Vagina (tissue), 2 donors: ENCODE measurements at regions not wholly inside any gene's neighbourhood (a gene's known extent, or its start where the extent isn't known, plus 50 kb on each side); places are given as distances from the start of the nearest gene placed in this dataset.

Experiments used
- POLR2AphosphoS5 ChIP-seq, 2 donors: sonication (generic); formaldehyde crosslinking; IDR thresholded peaks; one replicate each; pipeline ENCODE4 v1.9.0; 2017; ENCODE audit warnings: antibody characterized with exemption in 2 of 2, mild to moderate bottlenecking in 2 of 2, low read depth in 1 of 2; ENCODE audit not compliant: insufficient read depth in 1 of 2
- TF ChIP-seq, protein P1 (sequence below), 3 experiments: fragments of 450-650 bp in 2 of 3; fragments of 200-600 bp in 1 of 3; sonication (generic) in 1 of 3; IDR thresholded peaks; one replicate each; pipeline ENCODE4 v1.5.1; 2017 to 2019; ENCODE audit warnings: antibody characterized with exemption in 3 of 3, mild to moderate bottlenecking in 2 of 3, moderate library complexity in 2 of 3

- TF ChIP-seq, protein P1, sequence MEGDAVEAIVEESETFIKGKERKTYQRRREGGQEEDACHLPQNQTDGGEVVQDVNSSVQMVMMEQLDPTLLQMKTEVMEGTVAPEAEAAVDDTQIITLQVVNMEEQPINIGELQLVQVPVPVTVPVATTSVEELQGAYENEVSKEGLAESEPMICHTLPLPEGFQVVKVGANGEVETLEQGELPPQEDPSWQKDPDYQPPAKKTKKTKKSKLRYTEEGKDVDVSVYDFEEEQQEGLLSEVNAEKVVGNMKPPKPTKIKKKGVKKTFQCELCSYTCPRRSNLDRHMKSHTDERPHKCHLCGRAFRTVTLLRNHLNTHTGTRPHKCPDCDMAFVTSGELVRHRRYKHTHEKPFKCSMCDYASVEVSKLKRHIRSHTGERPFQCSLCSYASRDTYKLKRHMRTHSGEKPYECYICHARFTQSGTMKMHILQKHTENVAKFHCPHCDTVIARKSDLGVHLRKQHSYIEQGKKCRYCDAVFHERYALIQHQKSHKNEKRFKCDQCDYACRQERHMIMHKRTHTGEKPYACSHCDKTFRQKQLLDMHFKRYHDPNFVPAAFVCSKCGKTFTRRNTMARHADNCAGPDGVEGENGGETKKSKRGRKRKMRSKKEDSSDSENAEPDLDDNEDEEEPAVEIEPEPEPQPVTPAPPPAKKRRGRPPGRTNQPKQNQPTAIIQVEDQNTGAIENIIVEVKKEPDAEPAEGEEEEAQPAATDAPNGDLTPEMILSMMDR (IDR thresholded peaks at IDR 0.05): no peak
- TF ChIP-seq POLR2AphosphoS5 (IDR thresholded peaks at IDR 0.05; ENCODE audit: insufficient read depth in 1 of 2, low read depth in 1 of 2): no peak
Observed at GRCh38 chr14:97005934-97006333, 208.8 kb downstream of the VRK1 start.
